GM23338 (cell line): ENCODE measurements at regions not wholly inside any gene's neighbourhood (a gene's known extent, or its start where the extent isn't known, plus 50 kb on each side); places are given as distances from the start of the nearest gene placed in this dataset.

Experiments
- ATAC-seq: fragments of 200-7000 bp; cut with Tn5 transposase; 3 replicates; pipeline ENCODE4 v1.9.1; 2020
- DNase-seq: peaks from one replicate; pipeline ENCODE4 v3.0.0-alpha.2; 2015; ENCODE audit warnings: low spot score
- H2AFZ ChIP-seq: fragments of 200-600 bp; sonication (generic); 2 replicates; pipeline ENCODE4 v1.8.0; 2016; ENCODE audit warnings: antibody characterized with exemption, mild to moderate bottlenecking, moderate library complexity
- H3F3A ChIP-seq: fragments of 200-600 bp; sonication (generic); replicated peaks from 2 replicates; pipeline ENCODE4 v1.8.0; 2017; ENCODE audit warnings: antibody characterized with exemption, mixed run types, low read depth
- H3K27ac ChIP-seq: fragments of 200-600 bp; sonication (generic); 2 replicates; pipeline ENCODE4 v1.6.1; 2016; ENCODE audit warnings: low read depth
- H3K27me3 ChIP-seq: fragments of 200-600 bp; sonication (generic); 2 replicates; pipeline ENCODE4 v1.8.0; 2016; ENCODE audit warnings: mild to moderate bottlenecking, mixed run types, moderate library complexity; ENCODE audit not compliant: insufficient read depth
- H3K36me3 ChIP-seq: fragments of 200-600 bp; sonication (generic); 2 replicates; pipeline ENCODE4 v1.8.0; 2016; ENCODE audit warnings: mild to moderate bottlenecking; ENCODE audit not compliant: insufficient read depth
- H3K4me1 ChIP-seq: fragments of 200-600 bp; sonication (generic); 2 replicates; pipeline ENCODE4 v1.8.0; 2016; ENCODE audit warnings: mild to moderate bottlenecking, moderate library complexity; ENCODE audit not compliant: insufficient read depth
- H3K4me2 ChIP-seq: fragments of 200-600 bp; sonication (generic); 2 replicates; pipeline ENCODE4 v1.7.1; 2017; ENCODE audit warnings: mixed run types
- H3K4me3 ChIP-seq: fragments of 200-600 bp; sonication (generic); 2 replicates; pipeline ENCODE4 v1.6.1; 2016; ENCODE audit warnings: mixed run types
- H3K79me2 ChIP-seq: fragments of 200-600 bp; sonication (generic); replicated peaks from 2 replicates; pipeline ENCODE4 v1.8.0; 2017; ENCODE audit warnings: mild to moderate bottlenecking; ENCODE audit not compliant: insufficient read depth
- H3K9me2 ChIP-seq: fragments of 200-600 bp; sonication (generic); 2 replicates; pipeline ENCODE4 v1.8.0; 2017; ENCODE audit not compliant: insufficient read depth
- H4K20me1 ChIP-seq: fragments of 200-600 bp; sonication (generic); replicated peaks from 2 replicates; pipeline ENCODE4 v1.8.0; 2017; ENCODE audit warnings: mild to moderate bottlenecking; ENCODE audit not compliant: insufficient read depth
- H3K27ac Mint-ChIP-seq: 2 replicates; pipeline ENCODE4 v1.8.0; 2020; ENCODE audit warnings: inconsistent platforms, mild to moderate bottlenecking, moderate library complexity, mixed read lengths
- H3K27me3 Mint-ChIP-seq: 3 replicates; pipeline ENCODE4 v1.8.0; 2022; ENCODE audit warnings: low read depth, mild to moderate bottlenecking, moderate library complexity, mixed read lengths, inconsistent platforms; ENCODE audit not compliant: insufficient read depth, poor library complexity
- H3K36me3 Mint-ChIP-seq: 3 replicates; pipeline ENCODE4 v1.8.0; 2021; ENCODE audit warnings: low read depth, mild to moderate bottlenecking, inconsistent platforms, moderate library complexity, mixed read lengths
- H3K4me1 Mint-ChIP-seq: 3 replicates; pipeline ENCODE4 v1.8.0; 2020; ENCODE audit warnings: mild to moderate bottlenecking, inconsistent platforms, mixed read lengths
- H3K4me3 Mint-ChIP-seq: 3 replicates; pipeline ENCODE4 v1.8.0; 2021; ENCODE audit warnings: moderate library complexity, mild to moderate bottlenecking, inconsistent platforms, mixed read lengths
- H3K9me3 Mint-ChIP-seq: 3 replicates; pipeline ENCODE4 v1.8.0; 2020; ENCODE audit warnings: moderate library complexity, mild to moderate bottlenecking, inconsistent platforms, mixed read lengths
- EZH2phosphoT487 ChIP-seq: fragments of 200-600 bp; sonication (generic); IDR thresholded peaks from one replicate; pipeline ENCODE4 v1.8.1; 2018; ENCODE audit warnings: antibody characterized with exemption; ENCODE audit not compliant: unreplicated experiment
- NANOG ChIP-seq: IDR thresholded peaks from 2 replicates; pipeline ENCODE4 v1.6.1; 2016; ENCODE audit warnings: antibody characterized with exemption, borderline replicate concordance
- ZNF462 ChIP-seq: fragments of 250-450 bp; sonication (Bioruptor Pico); IDR thresholded peaks from 2 replicates; pipeline ENCODE4 v1.5.0; 2020; ENCODE audit warnings: mild to moderate bottlenecking, moderate library complexity
- TF ChIP-seq, protein P1 (sequence below), 2 experiments: fragments of 200-600 bp in 1 of 2; sonication (generic) in 1 of 2; conservative IDR thresholded peaks; 2 replicates each; pipeline versions ENCODE4 v1.5.1 to v1.6.1; 2016 to 2017; ENCODE audit warnings: antibody characterized with exemption in 2 of 2, low read depth in 2 of 2, mild to moderate bottlenecking in 2 of 2, moderate library complexity in 1 of 2

- no peak for TF ChIP-seq ZNF462 (CRISPR knock-in tag)
Observed at GRCh38 chr12:113684908-113685782, 213.5 kb upstream of the LHX5 start (continued).

GRCh38 chr12:113684053-113684907 is 212.6 kb upstream of the LHX5 start:
- H3K4me3 Mint-ChIP-seq = no peak overlapping the region
- H3K27ac ChIP-seq = no peak overlapping the region
- TF ChIP-seq NANOG (no peak), EZH2phosphoT487 (no peak), ZNF462 (CRISPR knock-in tag) (no peak)
- TF ChIP-seq, protein P1, sequence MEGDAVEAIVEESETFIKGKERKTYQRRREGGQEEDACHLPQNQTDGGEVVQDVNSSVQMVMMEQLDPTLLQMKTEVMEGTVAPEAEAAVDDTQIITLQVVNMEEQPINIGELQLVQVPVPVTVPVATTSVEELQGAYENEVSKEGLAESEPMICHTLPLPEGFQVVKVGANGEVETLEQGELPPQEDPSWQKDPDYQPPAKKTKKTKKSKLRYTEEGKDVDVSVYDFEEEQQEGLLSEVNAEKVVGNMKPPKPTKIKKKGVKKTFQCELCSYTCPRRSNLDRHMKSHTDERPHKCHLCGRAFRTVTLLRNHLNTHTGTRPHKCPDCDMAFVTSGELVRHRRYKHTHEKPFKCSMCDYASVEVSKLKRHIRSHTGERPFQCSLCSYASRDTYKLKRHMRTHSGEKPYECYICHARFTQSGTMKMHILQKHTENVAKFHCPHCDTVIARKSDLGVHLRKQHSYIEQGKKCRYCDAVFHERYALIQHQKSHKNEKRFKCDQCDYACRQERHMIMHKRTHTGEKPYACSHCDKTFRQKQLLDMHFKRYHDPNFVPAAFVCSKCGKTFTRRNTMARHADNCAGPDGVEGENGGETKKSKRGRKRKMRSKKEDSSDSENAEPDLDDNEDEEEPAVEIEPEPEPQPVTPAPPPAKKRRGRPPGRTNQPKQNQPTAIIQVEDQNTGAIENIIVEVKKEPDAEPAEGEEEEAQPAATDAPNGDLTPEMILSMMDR (conservative IDR thresholded peaks at IDR 0.05; ENCODE audit: low read depth in 2 of 2) = no peak

More at GRCh38 chr12:113684053-113684907, 212.6 kb upstream of the LHX5 start:
- ATAC-seq = peak; percentile 67
- Histone ChIP-seq H3F3A (no peaks in the 10 kb centered on the region), H3K9me2 (no peaks in the 10 kb centered on the region), H3K4me3 (no peak overlapping the region), H4K20me1 (no peaks in the 10 kb centered on the region; the same call in 1 of the 2 replicates), H3K36me3 (no peaks in the 10 kb centered on the region), H2AFZ (no peak overlapping the region), H3K4me1 (no peaks in the 10 kb centered on the region), H3K4me2 (no peak overlapping the region), H3K27me3 (no peaks in the 10 kb centered on the region), H3K79me2 (no peaks in the 10 kb centered on the region)
- no peaks in the 10 kb centered on the region for H3K9me3 Mint-ChIP-seq
- H3K36me3 Mint-ChIP-seq = no peaks in the 10 kb centered on the region
- H3K4me1 Mint-ChIP-seq = peaks cover 3% of the 10 kb centered on the region; the same call in 1 of the 3 replicates
- H3K27me3 Mint-ChIP-seq = peaks cover 1% of the 10 kb centered on the region
- peak; percentile 43 for DNase-seq
- H3K27ac Mint-ChIP-seq = no peak overlapping the region
